ENCODE measurements at regions not wholly inside any gene's neighbourhood (a gene's known extent, or its start where the extent isn't known, plus 50 kb on each side); places are given as distances from the start of the nearest gene placed in this dataset.

DNA sequence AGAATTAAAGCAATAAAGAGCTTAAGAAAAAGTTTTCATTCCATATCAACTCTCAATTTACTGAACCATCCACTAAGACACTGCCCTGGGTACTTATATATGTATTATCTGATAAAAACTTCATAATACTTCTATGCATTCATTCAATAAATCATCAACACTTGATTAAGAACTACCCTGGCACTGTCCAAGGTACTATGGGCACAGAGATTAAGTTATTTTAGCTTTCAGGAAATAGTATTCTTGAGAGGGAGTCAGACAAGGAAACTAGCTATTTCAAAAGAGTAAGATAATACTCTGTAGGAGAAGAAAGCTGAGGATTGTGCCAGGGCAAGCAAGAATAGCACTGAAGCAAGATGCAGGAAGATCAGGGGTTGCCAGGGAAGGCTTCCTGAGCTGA lies 640.8 kb downstream of the FAM181B start:
- no TSS peak for BruUV-seq (replicated peaks)
- H4K20me1 ChIP-seq (ENCODE audit: low read length) = no peaks in the 10 kb centered on the region
- no peaks in the 10 kb centered on the region for H3K4me1 ChIP-seq (ENCODE audit: insufficient read depth, low read length)
- H3K9me2 ChIP-seq (replicated peaks; ENCODE audit: low read length) = no peaks in the 10 kb centered on the region
- no peaks in the 10 kb centered on the region for H3F3A ChIP-seq (ENCODE audit: low read length, unreplicated experiment)
- TF ChIP-seq EZH2phosphoT487 (IDR thresholded peaks at IDR 0.05; ENCODE audit: borderline replicate concordance, low read length) (no peak), EZH2 (IDR thresholded peaks at IDR 0.05; ENCODE audit: low read length, unreplicated experiment) (no peak)
- TF ChIP-seq, protein P1, sequence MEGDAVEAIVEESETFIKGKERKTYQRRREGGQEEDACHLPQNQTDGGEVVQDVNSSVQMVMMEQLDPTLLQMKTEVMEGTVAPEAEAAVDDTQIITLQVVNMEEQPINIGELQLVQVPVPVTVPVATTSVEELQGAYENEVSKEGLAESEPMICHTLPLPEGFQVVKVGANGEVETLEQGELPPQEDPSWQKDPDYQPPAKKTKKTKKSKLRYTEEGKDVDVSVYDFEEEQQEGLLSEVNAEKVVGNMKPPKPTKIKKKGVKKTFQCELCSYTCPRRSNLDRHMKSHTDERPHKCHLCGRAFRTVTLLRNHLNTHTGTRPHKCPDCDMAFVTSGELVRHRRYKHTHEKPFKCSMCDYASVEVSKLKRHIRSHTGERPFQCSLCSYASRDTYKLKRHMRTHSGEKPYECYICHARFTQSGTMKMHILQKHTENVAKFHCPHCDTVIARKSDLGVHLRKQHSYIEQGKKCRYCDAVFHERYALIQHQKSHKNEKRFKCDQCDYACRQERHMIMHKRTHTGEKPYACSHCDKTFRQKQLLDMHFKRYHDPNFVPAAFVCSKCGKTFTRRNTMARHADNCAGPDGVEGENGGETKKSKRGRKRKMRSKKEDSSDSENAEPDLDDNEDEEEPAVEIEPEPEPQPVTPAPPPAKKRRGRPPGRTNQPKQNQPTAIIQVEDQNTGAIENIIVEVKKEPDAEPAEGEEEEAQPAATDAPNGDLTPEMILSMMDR (conservative IDR thresholded peaks at IDR 0.05; ENCODE audit: low read depth, low read length) = no peak
- H3K36me3 ChIP-seq (ENCODE audit: low read depth, low read length) = no peaks in the 10 kb centered on the region
- ChIA-PET CTCF (no interaction called here), POLR2A (ENCODE audit: unreplicated experiment) (no interaction called here)
- H3K79me2 ChIP-seq (ENCODE audit: low read length) = no peaks in the 10 kb centered on the region
- intact Hi-C loops (cut with micrococcal nuclease) = no loop called here
- no peak overlapping the region for H3K4me3 ChIP-seq (ENCODE audit: low read length)
- peaks cover 26% of the 10 kb centered on the region for H3K9me3 ChIP-seq (ENCODE audit: low read length)
- DNase-seq = no peak
- no peak overlapping the region for H3K9ac ChIP-seq (ENCODE audit: low read length)
- H2AFZ ChIP-seq (ENCODE audit: low read length) = no peak overlapping the region
- no peak overlapping the region for H3K27ac ChIP-seq (ENCODE audit: low read length)
- no peak overlapping the region for H3K4me2 ChIP-seq (ENCODE audit: low read length)
- ATAC-seq = no peak
- no peaks in the 10 kb centered on the region for H3K27me3 ChIP-seq (ENCODE audit: low read length)

- intact Hi-C loops (cut with micrococcal nuclease) = no loop called here
- Histone ChIP-seq H3K9me2 (replicated peaks; ENCODE audit: low read length) (no peaks in the 10 kb centered on the region), H3K4me1 (ENCODE audit: insufficient read depth, low read length) (no peaks in the 10 kb centered on the region), H3K27ac (ENCODE audit: low read length) (no peak overlapping the region), H3K36me3 (ENCODE audit: low read depth, low read length) (no peaks in the 10 kb centered on the region), H3K9me3 (ENCODE audit: low read length) (peaks cover 35% of the 10 kb centered on the region), H2AFZ (ENCODE audit: low read length) (no peak overlapping the region), H3K4me3 (ENCODE audit: low read length) (no peak overlapping the region), H3F3A (ENCODE audit: low read length, unreplicated experiment) (no peaks in the 10 kb centered on the region), H3K27me3 (ENCODE audit: low read length) (no peaks in the 10 kb centered on the region), H3K9ac (ENCODE audit: low read length) (no peak overlapping the region), H4K20me1 (ENCODE audit: low read length) (no peaks in the 10 kb centered on the region), H3K79me2 (ENCODE audit: low read length) (no peaks in the 10 kb centered on the region), H3K4me2 (ENCODE audit: low read length) (no peak overlapping the region)
- ChIA-PET CTCF (no interaction called here), POLR2A (ENCODE audit: unreplicated experiment) (no interaction called here)
- BruUV-seq (replicated peaks) = no TSS peak
- ATAC-seq (no peak), DNase-seq (no peak)
- TF ChIP-seq EZH2phosphoT487 (IDR thresholded peaks at IDR 0.05; ENCODE audit: borderline replicate concordance, low read length) = no peak
- TF ChIP-seq EZH2 (IDR thresholded peaks at IDR 0.05; ENCODE audit: low read length, unreplicated experiment) = no peak
- TF ChIP-seq, protein P1 (conservative IDR thresholded peaks at IDR 0.05; ENCODE audit: low read depth, low read length) = no peak
Observed at GRCh38 chr11:82089426-82089825, 644.2 kb downstream of the FAM181B start.

DNA sequence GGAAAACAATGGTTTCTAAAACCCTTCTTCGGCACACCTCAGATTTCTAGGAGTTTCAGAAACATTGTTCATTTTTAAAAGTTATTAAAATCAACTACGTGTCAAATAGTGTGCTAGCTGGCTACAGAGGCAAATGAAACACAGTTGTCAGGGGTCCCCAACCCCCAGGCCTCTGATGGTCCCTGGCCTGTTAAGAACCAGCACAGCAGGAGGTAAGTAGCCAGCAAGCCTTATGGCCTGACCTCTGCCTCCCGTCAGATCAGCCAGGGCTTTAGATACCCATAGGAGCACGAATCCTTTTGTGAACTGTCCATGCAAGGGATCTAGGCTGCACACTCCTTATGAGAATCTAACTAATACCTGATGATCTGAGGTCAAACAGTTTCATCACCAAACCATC lies 648.2 kb downstream of the FAM181B start:
- ChIA-PET POLR2A (ENCODE audit: unreplicated experiment) (no interaction called here), CTCF (no interaction called here)
- H3K27ac ChIP-seq (ENCODE audit: low read length) = no peak overlapping the region
- H3K79me2 ChIP-seq (ENCODE audit: low read length) = no peaks in the 10 kb centered on the region
- H3K4me3 ChIP-seq (ENCODE audit: low read length) = no peak overlapping the region
- no peak for DNase-seq
- no peaks in the 10 kb centered on the region for H3K4me1 ChIP-seq (ENCODE audit: insufficient read depth, low read length)
- H2AFZ ChIP-seq (ENCODE audit: low read length) = no peak overlapping the region
- no peak overlapping the region for H3K9ac ChIP-seq (ENCODE audit: low read length)
- H4K20me1 ChIP-seq (ENCODE audit: low read length) = no peaks in the 10 kb centered on the region
- intact Hi-C loops (cut with micrococcal nuclease) = no loop called here
- H3K4me2 ChIP-seq (ENCODE audit: low read length) = no peak overlapping the region
- no peaks in the 10 kb centered on the region for H3K27me3 ChIP-seq (ENCODE audit: low read length)
- TF ChIP-seq EZH2 (IDR thresholded peaks at IDR 0.05; ENCODE audit: low read length, unreplicated experiment) (no peak), EZH2phosphoT487 (IDR thresholded peaks at IDR 0.05; ENCODE audit: borderline replicate concordance, low read length) (no peak)
- TF ChIP-seq, protein P1 (conservative IDR thresholded peaks at IDR 0.05; ENCODE audit: low read depth, low read length) = no peak
- ATAC-seq = no peak
- no peaks in the 10 kb centered on the region for H3K9me2 ChIP-seq (replicated peaks; ENCODE audit: low read length)
- no TSS peak for BruUV-seq (replicated peaks)
- H3K9me3 ChIP-seq (ENCODE audit: low read length) = peaks cover 38% of the 10 kb centered on the region
- H3F3A ChIP-seq (ENCODE audit: low read length, unreplicated experiment) = no peaks in the 10 kb centered on the region
- H3K36me3 ChIP-seq (ENCODE audit: low read depth, low read length) = no peaks in the 10 kb centered on the region

Measured in PC-3 (cell line).